Activated CD4-positive, alpha-beta T cell treated with anti-CD3 and anti-CD28 coated beads, Interleukin-2, amount 10 ng/mL, durations not matched to agents 7 days and 5 days (primary cell): ENCODE measurements at regions not wholly inside any gene's neighbourhood (a gene's known extent, or its start where the extent isn't known, plus 50 kb on each side); places are given as distances from the start of the nearest gene placed in this dataset.

Source experiments
- CTCF ChIA-PET: fragments of 350-600 bp; sonication (Branson Sonifier 250); formaldehyde crosslinking; loops from one replicate; lab custom pipeline; 2021; ENCODE audit warnings: antibody characterized with exemption; lab: Charles Lee
- POLR2A ChIA-PET: fragments of 350-600 bp; sonication (Branson Sonifier 250); formaldehyde crosslinking; loops from one replicate; lab custom pipeline; 2021; ENCODE audit warnings: antibody characterized with exemption; lab: Charles Lee
- DNase-seq: peaks from one replicate; pipeline ENCODE4 v3.0.0-alpha.2; 2020
- H3K27ac Mint-ChIP-seq: one replicate; pipeline ENCODE4 v1.8.0; 2021; ENCODE audit warnings: mild to moderate bottlenecking, moderate library complexity, mixed read lengths
- H3K27me3 Mint-ChIP-seq: one replicate; pipeline ENCODE4 v1.8.0; 2021; ENCODE audit warnings: mixed read lengths
- H3K36me3 Mint-ChIP-seq: one replicate; pipeline ENCODE4 v1.8.0; 2021; ENCODE audit warnings: low read depth, mixed read lengths
- H3K4me1 Mint-ChIP-seq: one replicate; pipeline ENCODE4 v1.8.0; 2021; ENCODE audit warnings: mixed read lengths
- H3K4me3 Mint-ChIP-seq: one replicate; pipeline ENCODE4 v1.8.0; 2021; ENCODE audit warnings: mild to moderate bottlenecking, moderate library complexity, mixed read lengths
- H3K9me3 Mint-ChIP-seq: one replicate; pipeline ENCODE4 v1.8.0; 2021; ENCODE audit warnings: mixed read lengths

GRCh38 chr14:49972823-49973222 lies 79.9 kb downstream of the ARF6 start:
- no peaks in the 10 kb centered on the region for H3K27me3 Mint-ChIP-seq
- CTCF ChIA-PET: interaction anchor here (0.9 to 3.4 kb wide), 12 partner anchors 9 to 119 kb away, joined by 3 to 21 read pairs (median 5); partner anchors contain the start of gene ARF6
- DNase-seq: peak; percentile 54

GRCh38 chr14:49975276-49975675 lies 82.4 kb downstream of the ARF6 start:
- Mint-ChIP-seq H3K9me3 (peaks cover 2% of the 10 kb centered on the region), H3K27ac (no peak overlapping the region), H3K36me3 (peaks cover 17% of the 10 kb centered on the region), H3K4me3 (no peak overlapping the region), H3K4me1 (peaks cover 86% of the 10 kb centered on the region), H3K27me3 (no peaks in the 10 kb centered on the region)
- DNase-seq: no peak
- ChIA-PET POLR2A (no interaction called here), CTCF (interaction anchor here (0.8 to 2.6 kb wide), 7 partner anchors 12 to 63 kb away, joined by 3 to 16 read pairs (median 4); no protein-coding TSS in a partner anchor)

More at GRCh38 chr14:49972823-49973222, 79.9 kb downstream of the ARF6 start:
- Mint-ChIP-seq H3K4me3 (peak overlapping the region; percentile 66), H3K4me1 (peaks cover 80% of the 10 kb centered on the region), H3K27ac (peak overlapping the region; percentile 98), H3K9me3 (peaks cover 2% of the 10 kb centered on the region), H3K36me3 (peaks cover 9% of the 10 kb centered on the region)
- POLR2A ChIA-PET: interaction anchor here (0.5 to 3.3 kb wide), 6 partner anchors 12 to 89 kb away, joined by 4 to 29 read pairs (median 4); no protein-coding TSS in a partner anchor

GRCh38 chr14:49975799-49976198 lies 82.9 kb downstream of the ARF6 start:
- no peaks in the 10 kb centered on the region for H3K27me3 Mint-ChIP-seq
- peaks cover 20% of the 10 kb centered on the region for H3K36me3 Mint-ChIP-seq
- no peak for DNase-seq
- H3K4me3 Mint-ChIP-seq: no peak overlapping the region
- POLR2A ChIA-PET: interaction anchor here (0.6 kb wide), 1 partner anchor 17 kb away, joined by 3 read pairs; no protein-coding TSS in a partner anchor
- CTCF ChIA-PET: interaction anchor here (0.8 to 2.6 kb wide), 10 partner anchors 11 to 63 kb away, joined by 3 to 16 read pairs (median 4); no protein-coding TSS in a partner anchor
- H3K9me3 Mint-ChIP-seq: peaks cover 2% of the 10 kb centered on the region
- peak overlapping the region; percentile 21 for H3K27ac Mint-ChIP-seq
- H3K4me1 Mint-ChIP-seq: peaks cover 86% of the 10 kb centered on the region

- Mint-ChIP-seq H3K27ac (peak overlapping the region; percentile 91), H3K36me3 (peaks cover 32% of the 10 kb centered on the region), H3K4me1 (peaks cover 81% of the 10 kb centered on the region), H3K4me3 (peak overlapping the region; percentile 55), H3K9me3 (peaks cover 2% of the 10 kb centered on the region), H3K27me3 (no peaks in the 10 kb centered on the region)
- DNase-seq: peak; percentile 60
- ChIA-PET POLR2A (interaction anchor here (0.6 to 1.1 kb wide), 2 partner anchors 21 to 31 kb away, joined by 3 to 7 read pairs; no protein-coding TSS in a partner anchor), CTCF (interaction anchor here (1.1 to 1.8 kb wide), 8 partner anchors 14 to 115 kb away, joined by 3 to 7 read pairs (median 6); no protein-coding TSS in a partner anchor)
Measured at GRCh38 chr14:49977126-49977841, 84.4 kb downstream of the ARF6 start.

GRCh38 chr14:49980027-49980426 lies 87.1 kb downstream of the ARF6 start:
- Mint-ChIP-seq H3K9me3 (peaks cover 2% of the 10 kb centered on the region), H3K4me3 (no peak overlapping the region), H3K27me3 (no peaks in the 10 kb centered on the region), H3K36me3 (peaks cover 34% of the 10 kb centered on the region), H3K27ac (no peak overlapping the region), H3K4me1 (peaks cover 79% of the 10 kb centered on the region)
- ChIA-PET POLR2A (interaction anchor here (0.7 kb wide), 1 partner anchor 65 kb away, joined by 4 read pairs; no protein-coding TSS in a partner anchor), CTCF (interaction anchor here (0.6 to 1.7 kb wide), 8 partner anchors 8 to 110 kb away, joined by 3 to 4 read pairs (median 3); no protein-coding TSS in a partner anchor)
- DNase-seq: no peak

- peaks cover 28% of the 10 kb centered on the region for H3K36me3 Mint-ChIP-seq
- DNase-seq: no peak
- no peaks in the 10 kb centered on the region for H3K9me3 Mint-ChIP-seq
- no peaks in the 10 kb centered on the region for H3K27me3 Mint-ChIP-seq
- H3K4me1 Mint-ChIP-seq: peaks cover 66% of the 10 kb centered on the region
- ChIA-PET POLR2A (no interaction called here), CTCF (interaction anchor here (0.9 to 1.6 kb wide), 5 partner anchors 9 to 122 kb away, joined by 3 to 4 read pairs (median 3); no protein-coding TSS in a partner anchor)
- H3K4me3 Mint-ChIP-seq: no peak overlapping the region
- H3K27ac Mint-ChIP-seq: peak overlapping the region; percentile 69
Measured at GRCh38 chr14:49982082-49982481, 89.2 kb downstream of the ARF6 start.

GRCh38 chr14:49982501-49982951 lies 89.6 kb downstream of the ARF6 start:
- Mint-ChIP-seq H3K4me3 (no peak overlapping the region), H3K4me1 (peaks cover 61% of the 10 kb centered on the region), H3K36me3 (peaks cover 28% of the 10 kb centered on the region)

DNA sequence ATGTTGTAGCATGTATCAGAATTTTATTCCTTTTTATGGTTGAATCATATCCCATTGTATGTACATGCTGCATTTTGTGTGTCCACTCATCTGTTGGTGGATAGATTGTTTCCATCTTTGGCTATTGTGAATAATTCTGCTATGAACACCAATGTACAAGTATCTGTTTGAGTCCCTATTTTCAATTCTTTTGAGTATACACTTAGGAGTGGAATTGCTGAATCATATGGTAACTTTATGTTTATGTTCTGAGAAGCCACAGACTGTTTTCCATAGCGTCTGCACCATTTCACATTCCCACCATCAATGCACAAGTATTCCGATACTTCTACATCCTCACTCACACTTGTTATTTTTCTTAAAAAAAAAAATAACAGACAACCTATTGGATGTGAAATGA lies 91.5 kb downstream of the ARF6 start:
- Mint-ChIP-seq H3K4me3 (no peak overlapping the region), H3K36me3 (peaks cover 20% of the 10 kb centered on the region), H3K9me3 (no peaks in the 10 kb centered on the region), H3K27ac (no peak overlapping the region), H3K4me1 (peaks cover 42% of the 10 kb centered on the region), H3K27me3 (no peaks in the 10 kb centered on the region)
- POLR2A ChIA-PET: interaction anchor here (0.6 to 1.0 kb wide), 2 partner anchors 12 to 14 kb away, joined by 8 read pairs; no protein-coding TSS in a partner anchor
- CTCF ChIA-PET: interaction anchor here (0.8 to 1.7 kb wide), 3 partner anchors 54 to 107 kb away, joined by 3 read pairs; no protein-coding TSS in a partner anchor
- no peak for DNase-seq

More at GRCh38 chr14:49982501-49982951, 89.6 kb downstream of the ARF6 start:
- CTCF ChIA-PET: interaction anchor here (0.7 to 1.6 kb wide), 4 partner anchors 10 to 87 kb away, joined by 3 to 4 read pairs (median 4); no protein-coding TSS in a partner anchor
- Mint-ChIP-seq H3K27ac (peak overlapping the region; percentile 69), H3K9me3 (no peaks in the 10 kb centered on the region), H3K27me3 (no peaks in the 10 kb centered on the region)
- no peak for DNase-seq
- POLR2A ChIA-PET: no interaction called here

DNA sequence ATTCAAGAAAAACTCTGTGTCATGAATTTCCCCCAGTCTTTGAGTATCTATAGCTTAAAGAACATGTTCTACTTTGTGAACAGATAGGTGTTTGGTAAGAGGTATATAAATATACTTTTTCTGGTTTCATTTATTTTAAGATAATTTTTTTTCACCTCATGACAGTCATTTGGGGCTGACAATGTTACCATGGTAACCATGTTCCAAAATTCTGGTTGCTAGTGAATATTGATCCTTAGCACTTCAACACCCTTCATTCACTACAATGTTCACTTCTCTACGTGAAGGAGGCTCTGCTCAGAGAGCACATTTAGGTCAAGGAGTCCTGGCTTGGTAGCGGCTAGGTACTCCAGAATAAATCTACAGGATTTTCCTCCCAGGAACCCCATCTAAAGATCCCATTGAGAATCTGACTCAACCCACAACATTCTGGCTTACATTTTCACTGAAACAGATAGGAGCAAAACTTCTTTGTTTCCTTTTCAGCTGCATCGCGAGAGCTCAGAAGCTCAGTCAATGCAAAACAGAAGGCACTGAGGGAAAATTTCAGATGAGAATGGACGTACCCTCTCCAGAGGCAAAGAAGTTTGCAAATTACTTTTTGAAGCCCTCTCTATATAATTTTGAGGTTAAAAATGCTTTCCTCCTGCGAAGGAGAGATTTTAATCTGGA lies 93.6 kb downstream of the ARF6 start:
- H3K4me3 Mint-ChIP-seq: no peak overlapping the region

DNA sequence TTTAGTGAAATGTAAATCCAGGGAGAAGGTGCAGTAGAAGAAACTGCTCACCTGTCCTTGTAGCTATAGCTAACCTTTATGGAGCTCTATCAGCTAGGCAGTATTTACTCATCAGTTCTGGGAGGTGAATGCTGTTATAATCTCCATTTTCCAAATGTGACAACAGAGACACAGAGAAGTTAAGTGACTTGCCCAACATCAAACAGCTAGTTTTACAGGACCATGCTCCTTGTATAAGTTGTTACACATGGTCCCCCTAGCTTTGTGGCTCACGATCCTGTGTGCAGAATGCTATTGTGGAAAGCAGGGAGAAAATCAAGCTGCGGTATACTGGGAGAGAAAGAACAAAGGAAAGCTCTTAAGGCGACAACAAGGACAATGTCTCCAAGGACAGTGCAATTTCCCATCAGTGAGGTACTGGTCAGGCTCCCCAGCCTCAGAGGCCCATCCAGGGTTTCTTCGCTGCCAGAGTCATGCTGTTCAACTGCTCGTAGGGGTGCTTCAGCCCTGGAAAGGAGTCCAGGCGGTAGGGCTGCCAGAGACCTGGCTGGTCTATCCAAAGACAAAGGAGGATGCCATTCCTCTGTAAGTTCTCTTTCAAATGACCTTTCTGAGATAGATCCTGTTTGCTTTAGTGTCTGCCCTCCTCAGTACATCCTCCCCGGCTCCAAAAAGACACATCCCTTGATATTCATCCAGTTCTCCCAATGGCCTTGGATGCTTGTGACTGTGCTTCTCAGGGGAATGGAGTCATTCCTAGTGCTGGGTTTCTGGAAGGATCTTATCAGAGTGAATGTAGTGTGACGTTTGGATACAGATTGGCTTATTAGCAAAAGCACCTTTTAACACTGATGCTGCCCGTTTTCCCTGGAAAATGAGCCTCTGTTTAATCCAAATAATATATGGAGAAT lies 95.5 kb downstream of the ARF6 start:
- H3K36me3 Mint-ChIP-seq: peaks cover 16% of the 10 kb centered on the region
- ChIA-PET CTCF (interaction anchor here (0.7 to 2.8 kb wide), 5 partner anchors 9 to 126 kb away, joined by 3 to 10 read pairs (median 5); no protein-coding TSS in a partner anchor), POLR2A (no interaction called here)
- peaks cover 30% of the 10 kb centered on the region for H3K4me1 Mint-ChIP-seq
- H3K27ac Mint-ChIP-seq: no peak overlapping the region
- no peak overlapping the region for H3K4me3 Mint-ChIP-seq
- no peaks in the 10 kb centered on the region for H3K9me3 Mint-ChIP-seq
- H3K27me3 Mint-ChIP-seq: no peaks in the 10 kb centered on the region
- DNase-seq: no peak

More for the DNA sequence above, 93.6 kb downstream of the ARF6 start:
- H3K9me3 Mint-ChIP-seq: no peaks in the 10 kb centered on the region
- H3K36me3 Mint-ChIP-seq: peaks cover 19% of the 10 kb centered on the region
- no peak for DNase-seq
- H3K4me1 Mint-ChIP-seq: peaks cover 28% of the 10 kb centered on the region
- ChIA-PET POLR2A (interaction anchor here (0.7 to 1.4 kb wide), 3 partner anchors 15 to 52 kb away, joined by 3 read pairs; no protein-coding TSS in a partner anchor), CTCF (interaction anchor here (0.8 to 2.8 kb wide), 9 partner anchors 9 to 124 kb away, joined by 3 to 10 read pairs (median 4); no protein-coding TSS in a partner anchor)
- no peaks in the 10 kb centered on the region for H3K27me3 Mint-ChIP-seq
- H3K27ac Mint-ChIP-seq: no peak overlapping the region

DNA sequence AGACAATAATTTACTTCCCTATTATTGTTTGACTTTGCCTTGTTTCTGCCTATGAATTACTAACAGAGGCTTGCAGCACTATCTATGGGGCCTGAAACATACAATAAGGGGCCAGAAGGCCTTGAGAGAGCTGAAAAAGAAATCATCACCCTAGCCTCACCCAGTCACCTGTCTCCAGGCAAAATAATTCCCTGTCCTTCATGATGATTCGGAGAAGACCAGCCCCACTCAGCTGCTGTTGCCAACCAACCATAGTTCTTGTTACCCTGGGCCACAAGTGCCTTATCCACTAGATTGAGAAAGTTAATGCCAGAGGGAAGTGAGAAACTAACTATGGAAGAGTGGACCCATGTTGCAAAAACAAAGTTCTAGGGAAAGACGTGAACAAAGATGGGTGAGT lies 97.1 kb downstream of the ARF6 start:
- no peaks in the 10 kb centered on the region for H3K9me3 Mint-ChIP-seq
- H3K4me1 Mint-ChIP-seq: peaks cover 21% of the 10 kb centered on the region
- peaks cover 12% of the 10 kb centered on the region for H3K36me3 Mint-ChIP-seq
- H3K27ac Mint-ChIP-seq: no peak overlapping the region
- no peaks in the 10 kb centered on the region for H3K27me3 Mint-ChIP-seq
- no peak for DNase-seq
- no peak overlapping the region for H3K4me3 Mint-ChIP-seq
- CTCF ChIA-PET: interaction anchor here (1.3 to 1.7 kb wide), 3 partner anchors 9 to 128 kb away, joined by 3 to 8 read pairs (median 4); no protein-coding TSS in a partner anchor
- POLR2A ChIA-PET: interaction anchor here (1.2 kb wide), 1 partner anchor 10 kb away, joined by 5 read pairs; no protein-coding TSS in a partner anchor
